NK-92 treated with Interleukin-12 subunit alpha and Interleukin-12 subunit beta, amount 100 ng/mL, for 24 hours (cell line): ENCODE measurements at regions not wholly inside any gene's neighbourhood (a gene's known extent, or its start where the extent isn't known, plus 50 kb on each side); places are given as distances from the start of the nearest gene placed in this dataset.

Experiments
- DNase-seq: peaks from one replicate; lab custom pipeline; 2025; lab: John Stamatoyannopoulos, UW

- no peak for DNase-seq
Measured at GRCh38 chr5:68942169-68942568, 151.6 kb upstream of the SLC30A5 start.

DNA sequence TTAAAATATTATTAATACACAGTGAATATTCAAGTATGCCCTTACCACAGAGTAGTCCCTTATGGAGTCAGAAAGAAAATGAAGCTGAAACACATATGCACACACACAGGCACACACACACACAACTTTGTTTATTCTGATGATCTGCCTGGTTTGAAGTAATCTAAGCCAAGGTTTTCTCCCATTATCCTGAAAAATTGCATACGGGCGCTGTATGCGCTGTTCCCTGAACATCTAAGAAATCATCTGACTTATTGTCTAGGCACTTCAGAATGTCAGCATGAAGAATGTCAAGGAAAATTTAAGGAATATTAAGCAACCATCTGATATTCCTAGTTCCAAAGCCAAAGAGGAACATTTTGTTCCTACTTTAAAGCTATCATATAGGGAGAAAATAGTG is 147.1 kb upstream of the SLC30A5 start:
- DNase-seq: no peak

DNA sequence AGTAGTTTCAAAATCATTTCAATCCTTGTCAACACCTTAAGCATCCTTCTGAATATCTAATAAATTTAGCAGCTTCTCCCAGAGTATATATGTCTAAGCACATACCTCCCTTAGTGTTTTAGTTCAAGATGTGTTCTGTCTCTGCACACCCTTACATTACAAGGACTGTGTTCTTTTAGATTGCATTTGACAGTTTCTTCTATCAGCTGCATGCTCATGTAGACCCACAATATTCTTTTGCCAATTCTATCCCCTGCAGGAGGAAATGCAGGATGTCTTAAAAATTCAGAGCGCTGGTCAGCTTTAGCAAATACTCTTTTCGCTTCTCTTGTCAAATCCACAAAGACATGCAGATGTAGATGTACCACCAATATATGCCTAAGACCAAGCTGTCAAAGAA is 145.8 kb upstream of the SLC30A5 start:
- DNase-seq: no peak

DNA sequence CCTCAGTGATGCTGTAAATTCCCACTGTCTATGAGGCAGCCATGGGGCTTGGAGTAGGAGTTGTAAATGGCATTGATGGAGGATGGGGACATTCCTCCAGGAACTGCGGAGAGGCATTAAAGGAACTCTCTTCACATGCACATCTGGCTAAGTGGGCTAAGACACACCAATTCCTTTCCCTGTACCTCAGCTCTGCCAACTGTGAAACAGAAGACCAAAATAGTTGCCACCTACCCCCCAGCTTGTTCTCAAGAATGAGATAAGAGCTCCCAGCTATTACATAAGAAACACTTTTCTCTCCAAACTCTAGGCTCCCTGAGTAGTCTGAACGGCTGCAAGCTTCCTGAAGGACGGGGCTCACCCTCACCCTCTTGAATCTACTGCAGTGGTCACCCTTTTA is 144.6 kb upstream of the SLC30A5 start:
- no peak for DNase-seq

GRCh38 chr5:68949711-68950110 is 144.1 kb upstream of the SLC30A5 start:
- DNase-seq: no peak

- DNase-seq: no peak
Measured at GRCh38 chr5:68950125-68950524, 143.7 kb upstream of the SLC30A5 start.

DNA sequence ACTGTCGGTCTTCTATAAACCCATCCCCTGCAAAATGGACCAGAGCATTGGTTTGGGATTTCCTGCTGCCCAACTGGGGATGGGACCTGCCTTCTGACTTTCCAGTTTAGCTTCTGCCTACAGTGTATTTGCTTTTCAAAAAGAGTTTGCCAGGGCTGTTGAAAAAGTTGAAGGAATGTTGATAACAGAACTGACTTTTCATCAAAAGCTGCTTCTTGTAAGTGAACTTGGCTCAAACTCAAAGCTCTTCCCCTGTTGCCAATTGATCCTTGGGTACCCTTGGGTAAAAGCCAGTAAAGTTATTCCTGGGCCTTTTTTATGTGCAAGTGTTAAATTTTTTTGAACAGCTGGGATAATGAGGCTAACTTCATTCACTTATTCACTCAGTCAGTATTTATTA is 142.9 kb upstream of the SLC30A5 start:
- DNase-seq: no peak

- DNase-seq: no peak
Measured at GRCh38 chr5:68953231-68953874, 140.5 kb upstream of the SLC30A5 start.

- DNase-seq: no peak
Measured at GRCh38 chr5:68953875-68954617, 139.8 kb upstream of the SLC30A5 start.

- no peak for DNase-seq
Measured at GRCh38 chr5:68954618-68954910, 139.2 kb upstream of the SLC30A5 start.

DNA sequence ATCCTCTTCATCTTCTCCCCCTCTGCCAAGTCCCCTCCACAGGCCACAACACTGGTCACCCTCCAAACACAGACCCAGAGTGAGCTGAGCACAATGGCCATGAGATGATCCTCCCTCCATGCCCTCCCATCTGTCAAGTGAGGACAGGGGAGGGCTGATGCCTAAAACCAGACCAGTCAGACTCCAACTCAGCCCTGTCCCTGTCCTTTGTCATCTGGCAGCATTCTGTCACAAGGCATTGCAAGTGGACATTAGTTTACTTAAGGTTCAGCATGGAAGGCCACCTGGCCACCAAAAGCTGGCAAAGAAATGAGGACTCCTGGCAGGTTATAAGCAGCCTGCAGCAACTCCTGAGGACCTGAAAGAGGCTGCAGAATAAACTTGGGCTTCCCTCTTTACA is 136.2 kb upstream of the SLC30A5 start:
- DNase-seq: no peak

DNA sequence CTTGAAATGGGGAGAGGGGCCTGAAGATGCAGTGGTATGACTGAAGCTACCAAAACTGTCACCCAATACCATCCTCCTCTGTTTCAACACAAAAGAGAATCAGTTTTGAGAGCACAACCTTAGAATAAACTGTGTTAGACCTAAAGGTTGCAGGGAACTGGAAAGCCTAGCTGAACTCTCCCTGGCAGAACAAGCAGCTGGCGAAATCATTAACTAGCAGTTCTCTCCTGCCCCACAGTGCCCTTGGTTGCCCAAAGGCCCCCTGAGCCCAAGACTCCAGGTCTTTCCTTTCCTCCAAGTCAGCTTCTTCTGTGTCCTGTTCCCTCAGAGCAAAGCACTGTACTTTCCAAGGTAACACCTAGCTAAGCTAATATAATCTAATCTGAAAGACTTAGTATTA is 135.4 kb upstream of the SLC30A5 start:
- no peak for DNase-seq

- DNase-seq: no peak
Measured at GRCh38 chr5:68960456-68960855, 133.4 kb upstream of the SLC30A5 start.

DNA sequence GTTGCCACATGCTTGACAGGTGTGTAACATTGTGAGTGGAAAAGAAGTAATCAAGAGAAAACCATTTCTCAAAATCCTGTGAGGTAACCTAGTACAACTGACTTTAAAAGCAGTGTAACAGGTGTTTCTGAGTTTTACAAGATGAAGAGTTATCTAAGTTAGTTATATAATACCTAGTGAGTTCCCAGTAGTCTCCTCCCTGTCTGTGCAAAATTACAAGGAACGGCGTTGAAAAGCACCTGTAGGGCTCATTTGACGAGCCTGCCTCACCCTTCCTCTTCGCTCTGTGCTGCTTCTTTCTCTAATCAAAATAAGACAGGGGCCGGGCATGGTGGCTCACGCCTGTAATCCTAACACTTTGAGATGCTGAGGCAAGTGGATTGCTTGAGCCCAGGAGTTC is 132.9 kb upstream of the SLC30A5 start:
- DNase-seq: no peak

GRCh38 chr5:68961762-68962161 is 132.1 kb upstream of the SLC30A5 start:
- DNase-seq: no peak

DNA sequence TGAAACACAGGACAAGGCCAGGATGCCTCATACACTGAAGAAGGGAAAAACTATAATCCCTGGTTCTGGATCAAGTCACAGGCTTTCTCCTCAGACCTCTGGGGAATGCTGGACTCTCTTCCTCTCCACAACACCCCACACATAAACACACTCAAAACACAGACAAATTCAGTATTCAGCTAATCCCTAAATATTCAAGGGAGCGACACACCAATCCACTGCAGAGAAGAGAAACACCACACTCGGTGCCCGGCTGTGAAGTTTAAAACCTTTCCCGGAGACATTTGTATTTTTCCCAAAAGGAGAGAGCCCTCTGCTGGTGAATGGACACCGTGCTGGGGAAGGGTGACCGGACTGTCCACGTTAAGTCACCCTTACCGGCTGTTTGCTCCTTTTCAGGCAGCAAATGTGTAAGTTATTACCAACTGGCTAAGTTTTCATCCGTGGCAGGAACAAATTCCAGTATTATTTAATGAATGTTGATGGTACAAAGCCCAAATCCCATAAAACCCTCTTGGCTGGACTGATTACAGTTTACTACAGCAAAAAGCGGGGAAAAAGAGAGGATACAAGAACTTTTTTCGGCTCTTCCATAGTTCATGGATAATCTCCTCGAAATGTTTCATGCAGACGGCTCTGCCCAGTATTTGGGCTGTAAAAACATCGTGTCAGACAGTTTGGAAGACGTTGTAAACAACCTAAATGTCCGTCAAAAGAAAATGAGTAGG is 130.9 kb upstream of the SLC30A5 start:
- no peak for DNase-seq

DNA sequence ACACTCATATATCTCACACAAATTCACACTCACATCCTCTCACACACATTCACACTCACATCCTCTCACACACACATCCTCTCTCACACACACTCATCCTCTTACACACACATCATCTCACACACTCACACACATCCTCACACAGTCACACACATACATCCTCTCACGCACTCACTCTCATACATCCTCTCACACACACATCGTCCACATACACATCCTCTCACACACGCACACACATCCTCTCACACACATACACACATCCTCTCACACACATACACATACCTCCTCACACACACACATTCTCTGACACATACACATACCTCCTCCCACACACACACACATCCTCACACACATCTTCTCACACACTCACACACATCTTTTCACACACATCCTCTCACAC is 129.1 kb upstream of the SLC30A5 start:
- no peak for DNase-seq

DNA sequence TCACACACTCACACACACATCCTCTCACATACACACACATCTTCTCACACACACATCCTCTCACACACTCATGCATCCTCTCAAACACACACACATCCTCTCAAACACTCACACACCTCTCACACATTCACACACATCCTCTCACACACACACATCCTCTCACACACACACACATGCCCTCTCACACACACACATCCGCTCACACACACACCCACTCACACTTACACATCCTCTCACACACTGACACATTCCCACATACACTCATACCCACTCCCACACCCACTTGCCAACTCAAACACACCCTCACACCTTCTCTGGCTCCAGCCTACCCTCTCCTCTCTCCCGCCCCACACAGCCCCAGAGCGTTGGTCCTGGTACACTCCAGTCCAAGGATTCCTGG is 127.9 kb upstream of the SLC30A5 start:
- DNase-seq: no peak

DNA sequence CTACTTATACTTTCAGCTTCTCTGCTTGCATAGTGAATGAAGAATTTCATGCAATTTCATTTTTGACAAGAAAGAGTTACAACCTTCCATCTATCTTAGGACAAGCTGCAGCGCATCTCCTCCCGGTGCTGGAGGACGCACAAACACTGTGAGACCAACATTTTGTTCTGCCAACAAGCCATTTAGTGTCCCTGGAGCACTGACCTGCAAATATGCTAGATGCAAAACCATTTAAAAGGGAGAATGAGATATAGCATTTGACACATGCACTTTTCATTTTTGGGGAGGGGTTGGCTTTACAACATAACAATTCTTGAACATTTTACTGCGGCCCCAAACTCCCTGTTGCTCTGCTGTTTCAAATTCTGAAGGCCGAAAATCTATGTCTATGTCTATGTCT is 127.2 kb upstream of the SLC30A5 start:
- no peak for DNase-seq

DNA sequence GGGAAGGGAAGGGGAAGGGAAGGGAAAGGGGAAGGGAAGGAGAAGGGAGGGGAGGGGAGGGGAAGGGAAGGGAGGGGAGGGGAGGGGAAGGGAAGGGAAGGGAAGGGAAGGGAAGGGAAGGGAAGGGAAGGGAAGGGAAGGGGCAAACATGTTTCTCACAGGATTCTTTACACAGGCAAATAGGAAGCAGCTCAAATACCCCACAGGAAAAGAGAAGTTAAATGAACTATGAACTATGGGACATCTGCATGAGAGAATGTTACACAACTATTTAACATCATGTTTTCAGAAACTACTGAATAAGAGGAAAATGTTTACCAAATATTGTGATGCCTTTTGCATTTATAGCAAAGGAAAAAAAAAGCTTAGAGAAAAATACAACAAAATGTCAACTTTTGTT is 125.4 kb upstream of the SLC30A5 start:
- no peak for DNase-seq

GRCh38 chr5:68970617-68971016 is 123.2 kb upstream of the SLC30A5 start:
- no peak for DNase-seq

DNA sequence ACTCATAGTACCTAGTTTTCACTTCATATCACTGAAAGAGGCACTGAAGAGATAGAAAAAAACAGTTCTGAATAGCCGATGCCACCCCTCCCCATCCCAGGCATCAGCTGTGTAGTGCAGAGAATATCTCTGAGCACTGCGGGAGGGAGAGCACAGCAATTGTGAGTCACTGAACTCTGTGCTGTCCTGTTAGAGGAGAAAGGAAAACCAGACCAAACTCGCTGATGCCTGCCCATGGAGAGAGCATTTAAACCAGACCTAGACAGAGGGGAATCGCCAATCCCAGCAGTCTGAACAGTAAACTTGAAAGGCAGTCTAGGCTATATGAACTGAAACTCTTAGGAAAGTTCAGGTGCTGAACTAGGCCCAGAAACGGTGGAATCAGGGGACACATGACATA is 120.1 kb upstream of the SLC30A5 start:
- DNase-seq: no peak

- no peak for DNase-seq
Measured at GRCh38 chr5:68983043-68983442, 110.8 kb upstream of the SLC30A5 start.

DNA sequence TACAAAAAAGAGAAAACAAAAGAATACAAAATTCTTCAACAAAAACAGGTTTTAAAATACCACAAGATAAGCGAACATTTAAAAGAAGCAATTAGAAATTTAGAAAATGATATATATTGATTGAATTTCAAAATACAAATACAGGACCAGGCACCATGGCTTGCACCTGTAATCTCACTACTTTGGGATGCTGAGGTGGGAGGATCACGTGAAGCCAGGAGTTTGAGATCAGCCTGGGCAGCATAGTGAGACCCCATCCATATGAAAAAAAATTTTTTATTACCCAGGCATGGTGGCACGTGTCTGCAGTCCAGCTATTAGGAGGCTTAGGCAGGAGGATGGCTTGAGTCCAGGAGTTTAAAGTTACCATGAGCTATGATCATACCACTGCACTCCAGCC is 109.9 kb upstream of the SLC30A5 start:
- no peak for DNase-seq
